HEK293T (cell line): ENCODE measurements at regions not wholly inside any gene's neighbourhood (a gene's known extent, or its start where the extent isn't known, plus 50 kb on each side); places are given as distances from the start of the nearest gene placed in this dataset.
"Not testable (repeated sequence)": the region's sequence is repeated elsewhere in the genome, so short reads cannot be mapped to it uniquely, and the experiment has no call there.

Experiments used
- ARNT ChIP-seq: fragments of 450-650 bp; IDR thresholded peaks from 2 replicates; pipeline ENCODE4 v1.6.1; 2017; ENCODE audit warnings: mild to moderate bottlenecking
- BHLHE40 ChIP-seq: fragments of 450-650 bp; IDR thresholded peaks from 2 replicates; pipeline ENCODE4 v1.6.1; 2016; ENCODE audit warnings: mild to moderate bottlenecking, moderate library complexity, borderline replicate concordance
- ELF4 ChIP-seq: fragments of 450-650 bp; IDR thresholded peaks from 2 replicates; pipeline ENCODE4 v1.6.1; 2017; ENCODE audit warnings: antibody characterized with exemption
- FOXA1 ChIP-seq: fragments of 450-650 bp; IDR thresholded peaks from 2 replicates; pipeline ENCODE4 v1.6.1; 2016; ENCODE audit warnings: mild to moderate bottlenecking
- FOXK2 ChIP-seq: fragments of 450-650 bp; IDR thresholded peaks from 2 replicates; pipeline ENCODE4 v1.6.1; 2016; ENCODE audit warnings: mild to moderate bottlenecking
- FOXM1 ChIP-seq: fragments of 450-650 bp; IDR thresholded peaks from 2 replicates; pipeline ENCODE4 v1.6.1; 2017; ENCODE audit warnings: mild to moderate bottlenecking, borderline replicate concordance
- HDGF ChIP-seq: fragments of 450-650 bp; IDR thresholded peaks from 2 replicates; pipeline ENCODE4 v1.6.1; 2017; ENCODE audit warnings: antibody characterized with exemption, borderline replicate concordance
- LEF1 ChIP-seq: fragments of 450-650 bp; IDR thresholded peaks from 2 replicates; pipeline ENCODE4 v1.6.1; 2017; ENCODE audit warnings: mild to moderate bottlenecking, borderline replicate concordance
- NFRKB ChIP-seq: fragments of 450-650 bp; IDR thresholded peaks from 2 replicates; pipeline ENCODE4 v1.6.1; 2016; ENCODE audit warnings: mild to moderate bottlenecking, moderate library complexity
- SP1 ChIP-seq: fragments of 450-650 bp; IDR thresholded peaks from 2 replicates; pipeline ENCODE4 v1.6.1; 2017
- SUZ12 ChIP-seq: fragments of 450-650 bp; IDR thresholded peaks from 2 replicates; pipeline ENCODE4 v1.6.1; 2016; ENCODE audit warnings: mild to moderate bottlenecking
- TF ChIP-seq, protein P1 (sequence below): fragments of 450-650 bp; IDR thresholded peaks from 2 replicates; pipeline ENCODE4 v1.6.1; 2016

DNA sequence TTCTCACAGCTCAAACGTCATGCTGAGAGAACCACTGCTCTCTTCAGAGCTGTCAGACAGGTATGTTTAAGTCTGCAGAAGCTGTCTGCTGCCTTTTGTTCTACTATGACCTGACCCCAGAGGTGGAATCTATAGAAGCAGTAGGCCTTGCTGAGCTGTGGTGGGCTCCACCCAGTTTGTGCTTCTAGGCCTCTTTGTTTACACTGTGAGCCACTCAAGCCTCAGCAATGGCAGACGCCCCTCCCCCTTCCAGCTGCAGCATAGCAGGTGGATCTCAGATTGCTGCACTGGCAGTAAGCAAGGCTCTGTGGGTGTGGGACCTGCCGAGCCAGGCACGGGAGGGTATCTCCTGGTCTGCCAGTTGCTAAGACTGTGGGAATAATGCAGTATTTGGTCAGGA, 350.5 kb upstream of the EMCN start:
- TF ChIP-seq FOXM1, BHLHE40, NFRKB, SP1, FOXK2, HDGF, ELF4, ARNT, SUZ12, FOXA1, LEF1: not testable (repeated sequence)
- TF ChIP-seq, protein P1, sequence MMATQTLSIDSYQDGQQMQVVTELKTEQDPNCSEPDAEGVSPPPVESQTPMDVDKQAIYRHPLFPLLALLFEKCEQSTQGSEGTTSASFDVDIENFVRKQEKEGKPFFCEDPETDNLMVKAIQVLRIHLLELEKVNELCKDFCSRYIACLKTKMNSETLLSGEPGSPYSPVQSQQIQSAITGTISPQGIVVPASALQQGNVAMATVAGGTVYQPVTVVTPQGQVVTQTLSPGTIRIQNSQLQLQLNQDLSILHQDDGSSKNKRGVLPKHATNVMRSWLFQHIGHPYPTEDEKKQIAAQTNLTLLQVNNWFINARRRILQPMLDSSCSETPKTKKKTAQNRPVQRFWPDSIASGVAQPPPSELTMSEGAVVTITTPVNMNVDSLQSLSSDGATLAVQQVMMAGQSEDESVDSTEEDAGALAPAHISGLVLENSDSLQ = not testable (repeated sequence)
